Vagina (tissue), 2 donors: ENCODE measurements at regions not wholly inside any gene's neighbourhood (a gene's known extent, or its start where the extent isn't known, plus 50 kb on each side); places are given as distances from the start of the nearest gene placed in this dataset.

Experiments used
- DNase-seq, 2 donors: peaks; one replicate each; pipeline ENCODE4 v3.0.0-alpha.2; 2017; ENCODE audit errors: extremely low spot score in 2 of 2
- H3K27ac ChIP-seq: fragments of 200-600 bp; sonication (generic); one replicate; pipeline ENCODE4 v1.5.1; 2019
- H3K27me3 ChIP-seq: fragments of 200-600 bp; sonication (generic); one replicate; pipeline ENCODE4 v1.5.1; 2019
- H3K36me3 ChIP-seq, 2 donors: fragments of 200-600 bp; sonication (generic); one replicate each; pipeline ENCODE4 v1.5.1; 2017 to 2019
- H3K4me1 ChIP-seq: fragments of 200-600 bp; sonication (generic); one replicate; pipeline ENCODE4 v1.5.1; 2019
- H3K4me3 ChIP-seq, 2 donors: fragments of 200-600 bp; sonication (generic); 1 replicate in 1 of 2; 2 replicates in 1 of 2; pipeline ENCODE4 v1.5.1; 2016 to 2019
- H3K9me3 ChIP-seq: fragments of 200-600 bp; sonication (generic); one replicate; pipeline ENCODE4 v1.5.1; 2019
- CTCF ChIP-seq, 3 experiments: fragments of 450-650 bp in 2 of 3; fragments of 200-600 bp in 1 of 3; sonication (generic) in 1 of 3; IDR thresholded peaks; one replicate each; pipeline ENCODE4 v1.5.1; 2017 to 2019; ENCODE audit warnings: antibody characterized with exemption in 3 of 3, mild to moderate bottlenecking in 2 of 3, moderate library complexity in 2 of 3
- POLR2A ChIP-seq, 2 donors: fragments of 450-650 bp; IDR thresholded peaks; one replicate each; pipeline ENCODE4 v1.6.1; 2017; ENCODE audit warnings: antibody characterized with exemption in 2 of 2, mild to moderate bottlenecking in 2 of 2, moderate library complexity in 2 of 2
- POLR2AphosphoS5 ChIP-seq, 2 donors: sonication (generic); formaldehyde crosslinking; IDR thresholded peaks; one replicate each; pipeline ENCODE4 v1.9.0; 2017; ENCODE audit warnings: antibody characterized with exemption in 2 of 2, mild to moderate bottlenecking in 2 of 2, low read depth in 1 of 2; ENCODE audit not compliant: insufficient read depth in 1 of 2
- intact Hi-C: fragments of 100-400 bp; cut with DNase I; formaldehyde crosslinking; loops from one replicate; pipeline ENCODE4 v1.15.1; 2023

- no peaks in the 10 kb centered on the region for H3K27me3 ChIP-seq
- intact Hi-C loops, result no loop called here
- no peak overlapping the region for H3K4me3 ChIP-seq
- TF ChIP-seq CTCF (IDR thresholded peaks at IDR 0.05) (no peak), POLR2A (IDR thresholded peaks at IDR 0.05) (no peak), POLR2AphosphoS5 (IDR thresholded peaks at IDR 0.05; ENCODE audit: insufficient read depth in 1 of 2, low read depth in 1 of 2) (no peak)
- DNase-seq, result no peak
- no peaks in the 10 kb centered on the region for H3K4me1 ChIP-seq
- no peaks in the 10 kb centered on the region for H3K36me3 ChIP-seq
- no peak overlapping the region for H3K27ac ChIP-seq
- no peaks in the 10 kb centered on the region for H3K9me3 ChIP-seq
Observed at GRCh38 chr1:13911697-13912619, 212.0 kb downstream of the PRDM2 start.

GRCh38 chr1:13913396-13913795 is 213.4 kb downstream of the PRDM2 start:
- no peaks in the 10 kb centered on the region for H3K4me1 ChIP-seq
- H3K27me3 ChIP-seq, result no peaks in the 10 kb centered on the region
- no peak overlapping the region for H3K27ac ChIP-seq
- no peaks in the 10 kb centered on the region for H3K9me3 ChIP-seq
- TF ChIP-seq CTCF (IDR thresholded peaks at IDR 0.05), result no peak
- no peak for TF ChIP-seq POLR2A (IDR thresholded peaks at IDR 0.05)
- no peak for TF ChIP-seq POLR2AphosphoS5 (IDR thresholded peaks at IDR 0.05; ENCODE audit: insufficient read depth in 1 of 2, low read depth in 1 of 2)
- H3K4me3 ChIP-seq, result no peak overlapping the region
- no peak for DNase-seq
- H3K36me3 ChIP-seq, result no peaks in the 10 kb centered on the region
- intact Hi-C loops, result no loop called here

GRCh38 chr1:13916530-13916929 is 216.5 kb downstream of the PRDM2 start:
- no peaks in the 10 kb centered on the region for H3K9me3 ChIP-seq
- H3K4me1 ChIP-seq, result no peaks in the 10 kb centered on the region
- no peak overlapping the region for H3K4me3 ChIP-seq
- H3K27ac ChIP-seq, result no peak overlapping the region
- DNase-seq, result no peak
- intact Hi-C loops, result no loop called here
- H3K36me3 ChIP-seq, result no peaks in the 10 kb centered on the region
- no peaks in the 10 kb centered on the region for H3K27me3 ChIP-seq
- TF ChIP-seq POLR2A (IDR thresholded peaks at IDR 0.05), result no peak
- TF ChIP-seq POLR2AphosphoS5 (IDR thresholded peaks at IDR 0.05; ENCODE audit: insufficient read depth in 1 of 2, low read depth in 1 of 2), result no peak
- TF ChIP-seq CTCF (IDR thresholded peaks at IDR 0.05), result no peak

GRCh38 chr1:13917607-13918006 is 217.6 kb downstream of the PRDM2 start:
- intact Hi-C loops, result no loop called here
- Histone ChIP-seq H3K27ac (no peak overlapping the region), H3K4me3 (no peak overlapping the region), H3K27me3 (no peaks in the 10 kb centered on the region), H3K4me1 (no peaks in the 10 kb centered on the region), H3K9me3 (no peaks in the 10 kb centered on the region), H3K36me3 (no peaks in the 10 kb centered on the region)
- TF ChIP-seq CTCF (IDR thresholded peaks at IDR 0.05), result no peak
- no peak for TF ChIP-seq POLR2AphosphoS5 (IDR thresholded peaks at IDR 0.05; ENCODE audit: insufficient read depth in 1 of 2, low read depth in 1 of 2)
- TF ChIP-seq POLR2A (IDR thresholded peaks at IDR 0.05), result no peak
- DNase-seq, result no peak

GRCh38 chr1:13918862-13919261 is 218.9 kb downstream of the PRDM2 start:
- intact Hi-C loops, result no loop called here

More at GRCh38 chr1:13918862-13919261, 218.9 kb downstream of the PRDM2 start:
- Histone ChIP-seq H3K9me3 (no peaks in the 10 kb centered on the region), H3K36me3 (no peaks in the 10 kb centered on the region), H3K4me1 (no peaks in the 10 kb centered on the region), H3K27ac (no peak overlapping the region), H3K4me3 (no peak overlapping the region), H3K27me3 (no peaks in the 10 kb centered on the region)
- TF ChIP-seq POLR2A (IDR thresholded peaks at IDR 0.05), result no peak
- DNase-seq, result no peak
